Testis (tissue), 2 donors: ENCODE measurements at regions not wholly inside any gene's neighbourhood (a gene's known extent, or its start where the extent isn't known, plus 50 kb on each side); places are given as distances from the start of the nearest gene placed in this dataset.

ENCODE experiments used
- CTCF ChIP-seq, 3 experiments: fragments of 450-650 bp in 2 of 3; fragments of 200-600 bp in 1 of 3; sonication (generic) in 1 of 3; IDR thresholded peaks; one replicate each; pipeline ENCODE4 v1.5.1; 2016 to 2019; ENCODE audit warnings: antibody characterized with exemption in 3 of 3, mild to moderate bottlenecking in 2 of 3, moderate library complexity in 1 of 3
- POLR2A ChIP-seq: fragments of 450-650 bp; IDR thresholded peaks from one replicate; pipeline ENCODE4 v1.6.1; 2017; ENCODE audit warnings: antibody characterized with exemption, mild to moderate bottlenecking, moderate library complexity

- TF ChIP-seq POLR2A (no peak), CTCF (IDR thresholded peaks at IDR 0.05) (no peak)
Observed at GRCh38 chr5:175815126-175815913, 56.1 kb upstream of the CPLX2 start.
